LNCaP clone FGC (cell line): ENCODE measurements at regions not wholly inside any gene's neighbourhood (a gene's known extent, or its start where the extent isn't known, plus 50 kb on each side); places are given as distances from the start of the nearest gene placed in this dataset.

ENCODE experiments used
- DNase-seq: peaks from one replicate; pipeline ENCODE4 v3.0.0-alpha.2; 2011; ENCODE audit warnings: low read depth
- H3K4me3 ChIP-seq: 2 replicates; pipeline ENCODE4 v1.5.1; 2011; ENCODE audit warnings: mild to moderate bottlenecking, low read depth, low read length, control low read depth
- CTCF ChIP-seq: IDR thresholded peaks from 2 replicates; pipeline ENCODE4 v1.5.1; 2012; ENCODE audit warnings: mild to moderate bottlenecking; ENCODE audit not compliant: control insufficient read depth, insufficient read depth; ENCODE audit errors: extremely low read depth

DNA sequence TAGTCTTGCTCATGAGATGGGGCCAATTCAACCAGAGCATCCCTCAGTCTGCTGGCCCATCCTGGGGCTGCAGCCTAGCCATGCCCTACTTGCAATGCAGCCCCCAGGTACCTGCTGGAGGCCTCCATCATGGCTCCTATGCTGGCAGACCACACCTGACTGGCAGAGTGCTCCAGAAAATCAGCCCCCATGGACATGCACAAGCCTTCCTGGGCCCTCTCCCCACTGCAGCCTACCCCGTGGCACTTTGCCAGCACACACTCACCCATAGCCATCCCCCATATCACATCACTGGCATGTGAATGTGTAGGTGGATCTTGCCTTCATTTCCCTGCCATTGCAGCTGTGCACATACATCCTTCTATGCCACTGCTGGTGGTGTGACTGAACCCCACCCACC, 381.8 kb downstream of the UBE2NL start:
- H3K4me3 ChIP-seq = no peak overlapping the region
- TF ChIP-seq CTCF = no peak
- no peak for DNase-seq

DNA sequence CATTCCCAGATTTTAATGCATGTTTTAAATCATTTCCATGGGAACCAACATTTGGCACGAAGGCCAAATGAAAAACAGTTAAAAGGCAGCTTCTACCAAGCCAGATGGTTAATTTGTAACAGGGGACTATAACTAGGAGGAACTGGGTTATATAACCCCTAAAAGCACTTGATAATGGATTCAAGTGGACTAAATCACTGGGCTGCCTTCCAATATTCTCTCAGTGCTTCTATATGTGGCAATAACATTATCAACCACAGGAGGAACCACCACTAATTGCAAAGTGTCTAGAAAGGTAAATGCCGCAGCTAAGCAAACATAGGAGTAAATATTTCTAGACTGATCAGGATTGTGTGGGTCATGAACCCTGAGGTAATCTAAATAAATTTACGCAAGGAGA, 391.5 kb downstream of the UBE2NL start:
- H3K4me3 ChIP-seq = no peak overlapping the region
- no peak for TF ChIP-seq CTCF
- DNase-seq = peak; percentile 10

- H3K4me3 ChIP-seq = no peak overlapping the region
- TF ChIP-seq CTCF = no peak
- DNase-seq = peak; percentile 10
Measured at GRCh38 chrX:144275843-144276242, 392.0 kb downstream of the UBE2NL start.

GRCh38 chrX:144293229-144293628, 409.4 kb downstream of the UBE2NL start:
- no peak for TF ChIP-seq CTCF
- DNase-seq = no peak
- no peak overlapping the region for H3K4me3 ChIP-seq

DNA sequence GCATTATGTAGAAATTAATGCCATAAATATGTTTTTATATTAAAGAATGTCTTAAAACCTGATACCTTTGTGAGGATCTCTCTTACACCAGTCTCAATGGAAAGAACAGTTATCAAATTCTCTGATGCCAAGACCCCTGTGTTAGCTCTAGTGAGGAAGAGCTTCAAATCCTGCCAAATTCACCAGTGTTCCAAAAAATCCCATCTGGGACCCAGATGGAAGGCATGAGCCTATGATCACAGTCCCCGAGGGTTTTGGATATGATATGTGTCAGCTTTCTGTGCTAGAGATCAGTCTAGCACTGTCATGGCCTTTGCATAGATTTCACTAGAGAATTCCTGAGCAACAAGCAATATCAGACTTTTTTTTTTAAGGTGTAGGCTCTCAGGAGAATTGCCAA, 412.1 kb downstream of the UBE2NL start:
- no peak for TF ChIP-seq CTCF
- H3K4me3 ChIP-seq = no peak overlapping the region
- DNase-seq = no peak

DNA sequence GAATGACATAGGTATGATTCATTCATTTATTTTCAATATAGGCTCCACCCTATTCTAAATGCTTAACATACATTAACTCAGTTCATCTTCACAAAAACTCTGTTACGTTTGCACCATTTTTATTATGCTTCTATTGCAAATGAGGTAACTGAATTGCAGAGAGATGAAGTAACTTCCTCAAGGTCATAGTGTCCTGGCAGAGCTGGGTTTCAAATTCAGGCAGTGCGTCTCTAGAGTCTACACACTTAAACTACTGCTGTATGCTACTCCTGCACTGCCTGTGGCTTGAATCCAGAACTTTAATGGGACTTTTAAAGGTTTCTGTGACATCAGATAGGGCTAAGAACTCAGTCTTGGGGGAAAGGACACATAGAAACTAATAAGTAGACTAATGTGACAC, 413.4 kb downstream of the UBE2NL start:
- no peak for TF ChIP-seq CTCF
- no peak overlapping the region for H3K4me3 ChIP-seq
- no peak for DNase-seq

DNA sequence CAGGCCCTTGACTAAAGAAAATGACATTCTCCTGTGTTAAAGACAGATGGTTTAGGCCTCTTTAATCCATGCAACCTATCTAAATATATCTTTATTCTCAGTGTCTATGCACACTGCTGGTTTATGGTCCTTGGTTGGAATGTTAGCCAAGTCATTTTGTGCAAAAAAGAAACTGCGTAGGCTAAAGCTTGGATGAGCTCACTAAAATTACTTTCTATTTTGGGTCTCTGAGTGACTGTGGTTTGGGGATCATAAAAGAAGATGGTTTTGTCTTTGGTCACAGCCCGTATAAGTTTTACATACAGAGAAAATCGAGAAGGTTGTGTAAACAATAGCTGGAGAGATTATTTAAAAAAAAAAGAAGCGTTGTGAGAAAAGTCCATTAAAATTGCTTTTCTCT, 443.6 kb downstream of the UBE2NL start:
- no peak for DNase-seq
- H3K4me3 ChIP-seq = no peak overlapping the region
- TF ChIP-seq CTCF = no peak
